ENCODE measurements at regions not wholly inside any gene's neighbourhood (a gene's known extent, or its start where the extent isn't known, plus 50 kb on each side); places are given as distances from the start of the nearest gene placed in this dataset.

- Histone ChIP-seq H3K9me3 (ENCODE audit: low read depth, low read length, poor library complexity, severe bottlenecking) (peaks cover 6% of the 10 kb centered on the region), H3K27me3 (replicated peaks; ENCODE audit: insufficient read depth, low read depth, low read length, poor library complexity) (peaks cover 55% of the 10 kb centered on the region), H3K4me3 (ENCODE audit: low read depth, low read length, poor library complexity, severe bottlenecking) (no peak overlapping the region), H3K27ac (ENCODE audit: low read depth, low read length, poor library complexity, severe bottlenecking) (no peak overlapping the region), H3K36me3 (ENCODE audit: insufficient read depth, low read length, poor library complexity, severe bottlenecking) (no peaks in the 10 kb centered on the region), H3K4me1 (ENCODE audit: insufficient read depth, low read length, poor library complexity, severe bottlenecking) (no peaks in the 10 kb centered on the region)
- intact Hi-C loops (cut with micrococcal nuclease; ENCODE audit: unreplicated experiment), result no loop called here
- ChIA-PET CTCF (no interaction called here), POLR2A (ENCODE audit: low non-redundant PET) (no interaction called here)
- TF ChIP-seq EZH2 (IDR thresholded peaks at IDR 0.05; ENCODE audit: borderline replicate concordance, low read depth, low read length, poor library complexity, severe bottlenecking), result no peak
- no peak for DNase-seq (ENCODE audit: low spot score)
- BruUV-seq (replicated peaks), result no TSS peak
These were observed 649.9 kb upstream of the NRXN1 start for GRCh38 chr2:51681854-51682253.

GRCh38 chr2:51673628-51674027, 641.7 kb upstream of the NRXN1 start:
- Histone ChIP-seq H3K36me3 (ENCODE audit: insufficient read depth, low read length, poor library complexity, severe bottlenecking) (no peaks in the 10 kb centered on the region), H3K4me3 (ENCODE audit: low read depth, low read length, poor library complexity, severe bottlenecking) (no peak overlapping the region), H3K27ac (ENCODE audit: low read depth, low read length, poor library complexity, severe bottlenecking) (no peak overlapping the region), H3K4me1 (ENCODE audit: insufficient read depth, low read length, poor library complexity, severe bottlenecking) (no peaks in the 10 kb centered on the region), H3K9me3 (ENCODE audit: low read depth, low read length, poor library complexity, severe bottlenecking) (no peaks in the 10 kb centered on the region), H3K27me3 (replicated peaks; ENCODE audit: insufficient read depth, low read depth, low read length, poor library complexity) (peaks cover 31% of the 10 kb centered on the region)
- DNase-seq (ENCODE audit: low spot score), result no peak
- ChIA-PET POLR2A (ENCODE audit: low non-redundant PET) (no interaction called here), CTCF (no interaction called here)
- intact Hi-C loops (cut with micrococcal nuclease; ENCODE audit: unreplicated experiment), result no loop called here
- BruUV-seq (replicated peaks), result no TSS peak
- TF ChIP-seq EZH2 (IDR thresholded peaks at IDR 0.05; ENCODE audit: borderline replicate concordance, low read depth, low read length, poor library complexity, severe bottlenecking), result no peak
- no peak for TF ChIP-seq CTCF (conservative IDR thresholded peaks at IDR 0.05; ENCODE audit: low read depth, low read length)

- H3K9me3 ChIP-seq (ENCODE audit: low read depth, low read length, poor library complexity, severe bottlenecking), result no peaks in the 10 kb centered on the region
- no peaks in the 10 kb centered on the region for H3K36me3 ChIP-seq (ENCODE audit: insufficient read depth, low read length, poor library complexity, severe bottlenecking)
- TF ChIP-seq CTCF (conservative IDR thresholded peaks at IDR 0.05; ENCODE audit: low read depth, low read length) (no peak), EZH2 (IDR thresholded peaks at IDR 0.05; ENCODE audit: borderline replicate concordance, low read depth, low read length, poor library complexity, severe bottlenecking) (no peak)
- no TSS peak for BruUV-seq (replicated peaks)
- no peak for DNase-seq (ENCODE audit: low spot score)
- H3K27me3 ChIP-seq (replicated peaks; ENCODE audit: insufficient read depth, low read depth, low read length, poor library complexity), result peaks cover 4% of the 10 kb centered on the region
- no peak overlapping the region for H3K4me3 ChIP-seq (ENCODE audit: low read depth, low read length, poor library complexity, severe bottlenecking)
- ChIA-PET POLR2A (ENCODE audit: low non-redundant PET) (no interaction called here), CTCF (no interaction called here)
- no peak overlapping the region for H3K27ac ChIP-seq (ENCODE audit: low read depth, low read length, poor library complexity, severe bottlenecking)
- H3K4me1 ChIP-seq (ENCODE audit: insufficient read depth, low read length, poor library complexity, severe bottlenecking), result no peaks in the 10 kb centered on the region
- intact Hi-C loops (cut with micrococcal nuclease; ENCODE audit: unreplicated experiment), result no loop called here
These were observed 635.7 kb upstream of the NRXN1 start for GRCh38 chr2:51667679-51668078.

GRCh38 chr2:51662187-51662586, 630.3 kb upstream of the NRXN1 start:
- H3K27ac ChIP-seq (ENCODE audit: low read depth, low read length, poor library complexity, severe bottlenecking), result no peak overlapping the region
- H3K4me3 ChIP-seq (ENCODE audit: low read depth, low read length, poor library complexity, severe bottlenecking), result no peak overlapping the region
- no peaks in the 10 kb centered on the region for H3K36me3 ChIP-seq (ENCODE audit: insufficient read depth, low read length, poor library complexity, severe bottlenecking)
- no peak for TF ChIP-seq EZH2 (IDR thresholded peaks at IDR 0.05; ENCODE audit: borderline replicate concordance, low read depth, low read length, poor library complexity, severe bottlenecking)
- no peak for TF ChIP-seq CTCF (conservative IDR thresholded peaks at IDR 0.05; ENCODE audit: low read depth, low read length)
- ChIA-PET POLR2A (ENCODE audit: low non-redundant PET) (no interaction called here), CTCF (no interaction called here)
- no peaks in the 10 kb centered on the region for H3K4me1 ChIP-seq (ENCODE audit: insufficient read depth, low read length, poor library complexity, severe bottlenecking)
- no TSS peak for BruUV-seq (replicated peaks)
- H3K27me3 ChIP-seq (replicated peaks; ENCODE audit: insufficient read depth, low read depth, low read length, poor library complexity), result no peaks in the 10 kb centered on the region
- no peak for DNase-seq (ENCODE audit: low spot score)
- H3K9me3 ChIP-seq (ENCODE audit: low read depth, low read length, poor library complexity, severe bottlenecking), result no peaks in the 10 kb centered on the region
- intact Hi-C loops (cut with micrococcal nuclease; ENCODE audit: unreplicated experiment), result no loop called here
